ENCODE measurements at regions not wholly inside any gene's neighbourhood (a gene's known extent, or its start where the extent isn't known, plus 50 kb on each side); places are given as distances from the start of the nearest gene placed in this dataset.

DNA sequence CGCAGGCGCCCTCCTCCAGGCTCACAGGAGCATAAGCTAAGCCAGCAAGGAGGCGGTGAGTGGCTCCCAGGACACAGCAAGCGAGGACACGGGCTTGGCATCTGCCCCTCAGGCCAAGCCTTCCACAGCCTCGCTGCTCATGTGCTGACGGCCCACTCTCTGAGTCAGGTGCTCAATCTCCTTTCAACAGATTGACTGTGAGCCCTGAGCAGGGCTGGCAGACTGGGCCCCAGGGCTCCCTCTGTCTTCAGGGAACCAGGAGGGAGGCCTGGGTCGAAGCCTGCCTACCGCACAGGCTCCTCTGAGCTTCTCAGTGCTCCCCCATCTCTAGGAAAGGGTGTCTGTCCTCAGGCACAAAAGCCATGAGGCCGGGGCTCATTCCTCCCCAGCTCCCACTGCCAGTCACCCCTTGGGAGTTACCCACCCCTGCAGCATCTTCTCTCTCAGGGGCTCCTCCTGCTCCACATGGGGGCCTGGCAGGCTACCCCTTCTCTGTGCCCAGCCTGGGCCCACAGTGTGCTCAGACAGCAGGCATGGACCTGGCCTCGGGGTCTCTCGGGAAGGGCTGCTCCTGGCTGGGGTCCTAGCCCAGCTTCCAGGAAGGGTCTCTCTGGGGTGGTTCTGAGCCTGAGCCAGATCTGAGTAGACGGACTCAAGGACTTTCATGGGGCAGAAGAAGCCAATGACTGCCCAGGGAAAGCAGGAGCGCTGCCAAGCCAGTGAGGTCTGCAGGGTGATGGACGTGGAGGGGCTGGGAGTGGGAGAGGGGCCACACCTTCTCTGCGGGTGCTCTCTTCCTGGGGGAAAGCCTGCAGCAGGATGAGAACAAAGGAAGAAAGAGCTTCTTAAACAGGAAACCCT, 138.0 kb upstream of the GPC1 start:
- Histone ChIP-seq H3K4me1 (ENCODE audit: control insufficient read depth in 2 of 2, insufficient read depth in 2 of 2, low read length in 2 of 2) (no peaks in the 10 kb centered on the region), H3K9me3 (ENCODE audit: control insufficient read depth in 2 of 2, low read length in 2 of 2) (no peaks in the 10 kb centered on the region), H3K27me3 (ENCODE audit: control insufficient read depth in 2 of 2, insufficient read depth in 2 of 2, low read length in 2 of 2) (no peaks in the 10 kb centered on the region), H3K4me3 (ENCODE audit: low read length in 2 of 2) (no peak overlapping the region), H3K27ac (ENCODE audit: low read depth in 2 of 2, low read length in 2 of 2) (no peak overlapping the region), H3K36me3 (ENCODE audit: control insufficient read depth in 2 of 2, insufficient read depth in 2 of 2, low read length in 2 of 2) (no peaks in the 10 kb centered on the region), H3K9ac (ENCODE audit: low read depth in 1 of 2, low read length in 2 of 2) (no peak overlapping the region)

- Histone ChIP-seq H3K9me3 (ENCODE audit: control insufficient read depth in 2 of 2, low read length in 2 of 2) (no peaks in the 10 kb centered on the region), H3K4me3 (ENCODE audit: low read length in 2 of 2) (no peak overlapping the region), H3K27me3 (ENCODE audit: control insufficient read depth in 2 of 2, insufficient read depth in 2 of 2, low read length in 2 of 2) (no peaks in the 10 kb centered on the region), H3K9ac (ENCODE audit: low read depth in 1 of 2, low read length in 2 of 2) (no peak overlapping the region), H3K4me1 (ENCODE audit: control insufficient read depth in 2 of 2, insufficient read depth in 2 of 2, low read length in 2 of 2) (no peaks in the 10 kb centered on the region), H3K27ac (ENCODE audit: low read depth in 2 of 2, low read length in 2 of 2) (no peak overlapping the region), H3K36me3 (ENCODE audit: control insufficient read depth in 2 of 2, insufficient read depth in 2 of 2, low read length in 2 of 2) (no peaks in the 10 kb centered on the region)
Measured at GRCh38 chr2:240298117-240298790, 137.2 kb upstream of the GPC1 start.

DNA sequence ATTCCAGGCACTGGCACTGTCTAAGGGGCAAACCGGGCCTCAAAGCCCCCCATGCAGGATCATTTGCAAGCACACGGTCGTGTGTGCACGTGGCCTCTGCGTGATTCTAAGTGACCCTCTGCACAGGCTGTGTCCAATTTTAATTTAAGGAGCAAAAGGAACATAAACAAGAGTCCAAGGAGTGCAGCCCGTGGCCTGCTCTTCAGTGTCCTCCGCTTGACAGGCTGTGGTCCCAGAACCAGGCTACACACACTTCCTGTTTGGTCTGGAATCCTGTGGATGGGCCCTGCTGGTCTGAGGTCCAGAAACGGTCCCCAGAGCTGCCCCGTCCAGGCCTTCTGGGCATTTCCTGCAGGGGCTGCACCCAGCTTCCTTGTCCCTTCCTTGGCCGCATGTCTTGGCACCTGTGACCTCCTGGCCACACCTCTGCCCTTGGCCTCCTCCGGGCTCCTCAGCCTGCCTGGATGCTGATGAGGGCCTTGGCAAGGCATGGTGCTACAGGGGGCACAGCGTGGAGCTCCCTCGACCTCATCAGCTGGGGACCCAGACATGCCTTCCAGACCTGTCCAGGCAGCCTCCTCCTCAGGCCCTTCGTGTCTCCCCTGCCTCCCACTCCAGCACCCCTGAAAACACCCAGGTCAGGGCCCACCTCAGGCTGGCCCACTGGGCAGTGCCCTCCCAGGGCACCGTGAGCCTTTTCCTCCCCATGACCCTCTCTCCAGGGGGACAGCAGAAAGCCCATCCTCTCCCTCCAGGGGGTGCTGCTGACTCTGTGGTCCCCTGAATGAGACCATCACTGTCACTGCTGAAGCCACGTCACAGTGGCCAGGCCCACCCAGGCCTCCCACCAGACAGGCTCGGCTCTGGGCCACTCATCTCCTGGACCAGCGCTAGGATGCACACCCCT, 136.4 kb upstream of the GPC1 start:
- H3K9ac ChIP-seq (ENCODE audit: low read depth in 1 of 2, low read length in 2 of 2), result no peak overlapping the region
- H3K4me1 ChIP-seq (ENCODE audit: control insufficient read depth in 2 of 2, insufficient read depth in 2 of 2, low read length in 2 of 2), result no peaks in the 10 kb centered on the region
- H3K27me3 ChIP-seq (ENCODE audit: control insufficient read depth in 2 of 2, insufficient read depth in 2 of 2, low read length in 2 of 2), result no peaks in the 10 kb centered on the region
- H3K4me3 ChIP-seq (ENCODE audit: low read length in 2 of 2), result no peak overlapping the region
- no peak overlapping the region for H3K27ac ChIP-seq (ENCODE audit: low read depth in 2 of 2, low read length in 2 of 2)
- no peaks in the 10 kb centered on the region for H3K36me3 ChIP-seq (ENCODE audit: control insufficient read depth in 2 of 2, insufficient read depth in 2 of 2, low read length in 2 of 2)
- H3K9me3 ChIP-seq (ENCODE audit: control insufficient read depth in 2 of 2, low read length in 2 of 2), result no peaks in the 10 kb centered on the region

- Histone ChIP-seq H3K4me1 (ENCODE audit: control insufficient read depth in 2 of 2, insufficient read depth in 2 of 2, low read length in 2 of 2) (no peaks in the 10 kb centered on the region), H3K4me3 (ENCODE audit: low read length in 2 of 2) (no peak overlapping the region), H3K36me3 (ENCODE audit: control insufficient read depth in 2 of 2, insufficient read depth in 2 of 2, low read length in 2 of 2) (no peaks in the 10 kb centered on the region), H3K27me3 (ENCODE audit: control insufficient read depth in 2 of 2, insufficient read depth in 2 of 2, low read length in 2 of 2) (no peaks in the 10 kb centered on the region), H3K9ac (ENCODE audit: low read depth in 1 of 2, low read length in 2 of 2) (no peak overlapping the region), H3K27ac (ENCODE audit: low read depth in 2 of 2, low read length in 2 of 2) (no peak overlapping the region), H3K9me3 (ENCODE audit: control insufficient read depth in 2 of 2, low read length in 2 of 2) (no peaks in the 10 kb centered on the region)
Measured at GRCh38 chr2:240299710-240300068, 135.8 kb upstream of the GPC1 start.

DNA sequence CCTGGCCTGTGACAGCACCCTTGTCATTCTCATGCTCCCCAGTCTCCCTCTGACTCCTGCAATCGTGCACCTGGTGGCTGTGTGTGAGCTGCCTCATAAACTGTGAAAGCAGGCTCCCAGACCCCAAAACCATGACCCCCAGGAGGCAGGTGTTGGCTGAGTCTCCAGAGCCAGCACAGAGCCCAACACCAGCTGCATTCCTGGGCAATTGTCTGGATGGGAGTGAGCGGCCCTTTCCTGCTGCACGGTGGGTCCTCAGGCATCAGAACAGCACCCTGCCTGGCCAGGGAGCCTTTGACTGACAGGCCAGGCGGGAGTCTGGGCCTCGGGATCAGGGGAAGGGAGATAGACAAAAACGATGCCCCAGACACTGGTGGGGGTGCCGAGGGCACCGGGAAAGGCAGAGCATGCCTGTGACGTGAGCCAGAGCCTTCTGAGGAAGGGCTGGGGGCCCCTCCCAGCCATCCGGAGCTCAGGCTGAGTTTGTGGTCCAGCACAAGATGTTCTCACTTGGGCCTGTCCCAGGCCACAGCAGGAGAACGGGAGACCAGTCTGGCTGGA, 135.1 kb upstream of the GPC1 start:
- no peak overlapping the region for H3K27ac ChIP-seq (ENCODE audit: low read depth in 2 of 2, low read length in 2 of 2)

DNA sequence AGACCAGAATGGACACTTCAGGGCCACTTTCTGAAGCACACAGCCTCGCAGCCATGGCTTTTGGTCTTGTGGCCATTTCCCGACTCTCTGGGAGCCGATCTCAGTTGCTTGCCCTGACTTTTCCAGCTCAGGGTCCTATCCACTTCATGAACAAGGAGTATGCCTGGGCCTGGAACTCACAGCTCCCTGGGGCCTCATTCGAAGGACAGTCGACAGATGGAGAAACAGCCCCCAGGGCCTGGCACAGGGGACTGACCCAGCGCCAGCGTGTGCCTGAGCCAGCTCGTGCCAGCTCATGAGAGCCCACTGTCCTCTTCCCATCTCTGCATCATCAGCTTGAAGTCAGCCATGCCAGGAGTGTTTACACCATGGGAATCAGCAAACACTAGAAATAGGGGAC, 134.6 kb upstream of the GPC1 start:
- Histone ChIP-seq H3K4me3 (ENCODE audit: low read length in 2 of 2) (no peak overlapping the region), H3K36me3 (ENCODE audit: control insufficient read depth in 2 of 2, insufficient read depth in 2 of 2, low read length in 2 of 2) (no peaks in the 10 kb centered on the region), H3K27ac (ENCODE audit: low read depth in 2 of 2, low read length in 2 of 2) (no peak overlapping the region)

More for the DNA sequence above, 135.1 kb upstream of the GPC1 start:
- H3K36me3 ChIP-seq (ENCODE audit: control insufficient read depth in 2 of 2, insufficient read depth in 2 of 2, low read length in 2 of 2), result no peaks in the 10 kb centered on the region
- no peaks in the 10 kb centered on the region for H3K4me1 ChIP-seq (ENCODE audit: control insufficient read depth in 2 of 2, insufficient read depth in 2 of 2, low read length in 2 of 2)
- no peak overlapping the region for H3K9ac ChIP-seq (ENCODE audit: low read depth in 1 of 2, low read length in 2 of 2)
- H3K4me3 ChIP-seq (ENCODE audit: low read length in 2 of 2), result no peak overlapping the region
- no peaks in the 10 kb centered on the region for H3K9me3 ChIP-seq (ENCODE audit: control insufficient read depth in 2 of 2, low read length in 2 of 2)
- H3K27me3 ChIP-seq (ENCODE audit: control insufficient read depth in 2 of 2, insufficient read depth in 2 of 2, low read length in 2 of 2), result no peaks in the 10 kb centered on the region

DNA sequence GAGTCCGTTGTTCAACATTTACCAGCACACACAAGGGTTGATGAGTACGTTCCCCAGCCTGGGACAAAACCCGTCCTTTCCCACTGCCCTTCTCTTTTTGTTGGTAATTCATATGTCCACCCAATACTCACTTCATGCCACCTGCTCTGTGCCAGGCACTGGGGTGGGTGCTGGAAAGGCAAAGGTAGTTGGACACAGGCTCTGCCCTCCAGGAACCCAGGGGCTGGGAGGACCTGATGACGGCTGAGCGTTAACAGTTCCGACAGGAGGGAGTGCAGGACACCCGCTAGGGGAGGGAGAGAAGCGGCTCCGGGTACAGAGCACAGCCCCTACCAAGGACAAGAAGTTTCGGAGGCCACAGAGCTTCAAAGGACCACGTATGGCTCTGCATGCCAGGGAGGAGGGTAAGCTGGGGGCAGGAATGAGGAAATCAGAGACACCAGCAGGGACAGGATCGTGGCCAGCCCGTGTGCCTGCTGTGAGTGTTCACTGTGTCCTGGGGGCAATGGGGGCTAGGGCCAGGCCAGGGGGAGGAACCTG, 134.1 kb upstream of the GPC1 start:
- H3K4me3 ChIP-seq (ENCODE audit: low read length in 2 of 2), result no peak overlapping the region
- no peak overlapping the region for H3K9ac ChIP-seq (ENCODE audit: low read depth in 1 of 2, low read length in 2 of 2)
- no peak overlapping the region for H3K27ac ChIP-seq (ENCODE audit: low read depth in 2 of 2, low read length in 2 of 2)
- no peaks in the 10 kb centered on the region for H3K4me1 ChIP-seq (ENCODE audit: control insufficient read depth in 2 of 2, insufficient read depth in 2 of 2, low read length in 2 of 2)
- no peaks in the 10 kb centered on the region for H3K36me3 ChIP-seq (ENCODE audit: control insufficient read depth in 2 of 2, insufficient read depth in 2 of 2, low read length in 2 of 2)
- no peaks in the 10 kb centered on the region for H3K27me3 ChIP-seq (ENCODE audit: control insufficient read depth in 2 of 2, insufficient read depth in 2 of 2, low read length in 2 of 2)
- H3K9me3 ChIP-seq (ENCODE audit: control insufficient read depth in 2 of 2, low read length in 2 of 2), result no peaks in the 10 kb centered on the region

More for the DNA sequence above, 134.6 kb upstream of the GPC1 start:
- Histone ChIP-seq H3K4me1 (ENCODE audit: control insufficient read depth in 2 of 2, insufficient read depth in 2 of 2, low read length in 2 of 2) (no peaks in the 10 kb centered on the region), H3K27me3 (ENCODE audit: control insufficient read depth in 2 of 2, insufficient read depth in 2 of 2, low read length in 2 of 2) (no peaks in the 10 kb centered on the region), H3K9me3 (ENCODE audit: control insufficient read depth in 2 of 2, low read length in 2 of 2) (no peaks in the 10 kb centered on the region), H3K9ac (ENCODE audit: low read depth in 1 of 2, low read length in 2 of 2) (no peak overlapping the region)

GRCh38 chr2:240302041-240302440, 133.4 kb upstream of the GPC1 start:
- H3K4me3 ChIP-seq (ENCODE audit: low read length in 2 of 2), result no peak overlapping the region
- no peak overlapping the region for H3K27ac ChIP-seq (ENCODE audit: low read depth in 2 of 2, low read length in 2 of 2)
- H3K9ac ChIP-seq (ENCODE audit: low read depth in 1 of 2, low read length in 2 of 2), result no peak overlapping the region
- H3K4me1 ChIP-seq (ENCODE audit: control insufficient read depth in 2 of 2, insufficient read depth in 2 of 2, low read length in 2 of 2), result no peaks in the 10 kb centered on the region
- H3K27me3 ChIP-seq (ENCODE audit: control insufficient read depth in 2 of 2, insufficient read depth in 2 of 2, low read length in 2 of 2), result no peaks in the 10 kb centered on the region
- no peaks in the 10 kb centered on the region for H3K9me3 ChIP-seq (ENCODE audit: control insufficient read depth in 2 of 2, low read length in 2 of 2)
- no peaks in the 10 kb centered on the region for H3K36me3 ChIP-seq (ENCODE audit: control insufficient read depth in 2 of 2, insufficient read depth in 2 of 2, low read length in 2 of 2)

DNA sequence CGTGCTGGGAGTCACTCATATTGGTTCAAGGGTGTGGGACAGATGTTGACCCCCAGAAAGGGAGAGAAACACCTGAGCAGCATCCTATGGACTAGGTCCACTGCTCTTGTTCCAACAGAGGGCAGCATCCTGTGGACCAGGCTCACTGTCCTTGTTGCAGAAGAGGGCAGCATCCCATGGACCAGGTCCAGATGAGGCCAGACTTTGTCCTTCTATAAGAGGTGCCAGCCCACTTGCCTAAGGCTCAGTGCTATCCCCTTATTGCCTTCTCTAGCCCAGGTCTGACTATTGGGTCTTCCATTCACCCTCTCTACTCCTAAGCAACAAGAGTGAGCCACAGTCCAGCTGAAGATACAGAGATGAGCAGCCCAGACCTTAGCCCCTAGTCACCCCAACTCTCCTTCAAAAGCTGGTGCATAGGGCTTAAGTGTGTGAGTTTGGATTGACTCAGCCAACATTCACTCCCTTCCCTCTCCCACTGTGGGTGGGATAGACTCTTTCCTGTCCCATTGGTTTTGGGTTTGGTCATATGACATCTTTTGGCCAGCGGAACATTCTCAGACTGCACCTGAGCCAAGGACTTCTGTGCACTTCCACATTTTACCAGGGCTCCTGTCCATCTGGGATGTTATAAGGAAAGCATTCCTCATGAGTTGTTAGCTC, 132.4 kb upstream of the GPC1 start:
- H3K27ac ChIP-seq (ENCODE audit: low read depth in 2 of 2, low read length in 2 of 2), result no peak overlapping the region
- H3K27me3 ChIP-seq (ENCODE audit: control insufficient read depth in 2 of 2, insufficient read depth in 2 of 2, low read length in 2 of 2), result no peaks in the 10 kb centered on the region
- H3K4me3 ChIP-seq (ENCODE audit: low read length in 2 of 2), result no peak overlapping the region
- no peak overlapping the region for H3K9ac ChIP-seq (ENCODE audit: low read depth in 1 of 2, low read length in 2 of 2)
- no peaks in the 10 kb centered on the region for H3K36me3 ChIP-seq (ENCODE audit: control insufficient read depth in 2 of 2, insufficient read depth in 2 of 2, low read length in 2 of 2)
- no peaks in the 10 kb centered on the region for H3K9me3 ChIP-seq (ENCODE audit: control insufficient read depth in 2 of 2, low read length in 2 of 2)
- H3K4me1 ChIP-seq (ENCODE audit: control insufficient read depth in 2 of 2, insufficient read depth in 2 of 2, low read length in 2 of 2), result no peaks in the 10 kb centered on the region

Measured in mucosa of rectum (tissue), 2 donors.